GM19238 (cell line): ENCODE measurements at regions not wholly inside any gene's neighbourhood (a gene's known extent, or its start where the extent isn't known, plus 50 kb on each side); places are given as distances from the start of the nearest gene placed in this dataset.
"Not testable (repeated sequence)": the region's sequence is repeated elsewhere in the genome, so short reads cannot be mapped to it uniquely, and the experiment has no call there.

Source experiments
- DNase-seq: peaks from one replicate; pipeline ENCODE4 v3.0.0; 2011; ENCODE audit warnings: low spot score; ENCODE audit not compliant: insufficient read length

DNA sequence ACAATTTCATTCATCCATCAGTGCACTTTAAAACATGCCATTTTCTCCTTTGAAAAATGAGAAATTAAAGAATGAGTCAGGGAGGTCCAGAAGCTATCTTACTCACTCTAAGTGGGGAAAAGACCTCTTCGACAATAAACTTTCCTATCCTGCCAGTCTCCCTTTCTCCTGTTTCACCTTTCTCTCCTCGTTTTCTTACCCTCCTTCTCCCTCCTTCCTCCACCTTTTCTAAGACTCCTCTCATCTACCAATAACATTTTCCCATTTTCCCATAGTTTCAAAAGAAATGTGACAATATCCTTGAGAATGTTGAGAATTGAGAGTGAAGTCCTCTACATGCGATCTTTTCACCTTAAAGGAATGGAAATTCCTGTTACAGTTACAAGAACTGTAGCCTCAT lies 450.5 kb upstream of the GRAMD2B start:
- DNase-seq = no peak

DNA sequence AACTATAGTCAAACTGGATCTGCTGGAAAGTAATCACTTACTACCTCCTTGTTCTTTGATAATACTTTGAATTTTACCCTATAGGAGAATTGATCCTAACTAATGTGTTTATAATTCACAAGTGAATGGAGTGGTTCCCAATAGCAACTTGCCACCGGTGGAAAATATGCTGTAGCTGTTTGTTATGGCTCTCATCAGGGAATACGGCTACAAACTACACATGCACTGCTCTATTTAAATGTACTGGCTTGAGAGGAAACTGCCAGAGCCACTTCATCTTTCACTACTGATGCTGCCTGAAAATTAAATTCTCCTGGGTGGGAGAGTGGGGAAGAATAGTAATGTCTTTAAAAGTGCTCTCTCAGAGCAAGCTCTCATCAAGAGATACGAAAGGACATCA lies 448.5 kb upstream of the GRAMD2B start:
- no peak for DNase-seq

DNA sequence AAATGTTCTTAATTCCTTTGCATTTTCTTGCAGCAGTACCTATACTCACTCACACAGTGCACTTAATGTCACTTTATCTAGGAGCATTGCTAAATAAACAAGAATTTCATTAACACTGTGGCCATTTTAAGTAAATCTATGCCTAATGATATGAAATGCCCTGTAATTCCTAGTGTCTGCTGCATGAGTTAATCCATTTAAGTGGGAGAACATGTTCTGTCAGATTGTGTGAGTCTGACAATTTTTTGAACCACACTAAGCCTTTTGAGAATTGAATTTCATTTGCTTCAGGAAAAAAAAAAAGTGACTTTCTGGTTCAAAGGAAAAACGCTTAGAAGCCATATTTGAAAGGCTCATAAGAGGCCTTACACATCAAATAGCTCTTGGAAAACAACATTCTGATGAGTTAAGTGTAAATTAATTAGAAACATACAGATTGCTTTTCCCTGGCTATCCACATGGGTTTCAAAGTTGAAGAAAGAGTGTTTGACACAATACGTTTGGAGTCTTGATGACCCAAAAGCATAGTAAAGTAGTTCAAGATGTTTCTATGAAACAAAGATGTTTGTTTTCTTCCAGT lies 446.7 kb upstream of the GRAMD2B start:
- no peak for DNase-seq

DNA sequence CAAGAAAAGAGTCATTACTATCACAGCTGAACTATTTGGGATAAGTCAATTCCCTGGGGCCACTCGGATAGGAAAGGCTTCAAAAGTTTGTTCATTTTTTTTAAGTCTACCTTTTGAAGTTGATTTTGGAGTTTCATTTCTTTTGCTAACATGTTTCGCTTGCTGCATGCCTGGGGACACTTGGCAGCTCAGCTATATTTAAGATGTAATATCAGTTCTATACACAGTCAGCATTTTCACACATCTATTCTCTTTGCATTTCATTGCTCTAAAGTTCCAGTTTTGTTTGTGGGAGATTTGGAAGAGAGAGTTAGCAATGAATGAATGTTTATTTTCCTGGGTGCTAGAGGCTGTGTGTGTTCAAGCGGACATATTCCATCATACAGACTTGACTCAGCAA lies 445.2 kb upstream of the GRAMD2B start:
- no peak for DNase-seq

DNA sequence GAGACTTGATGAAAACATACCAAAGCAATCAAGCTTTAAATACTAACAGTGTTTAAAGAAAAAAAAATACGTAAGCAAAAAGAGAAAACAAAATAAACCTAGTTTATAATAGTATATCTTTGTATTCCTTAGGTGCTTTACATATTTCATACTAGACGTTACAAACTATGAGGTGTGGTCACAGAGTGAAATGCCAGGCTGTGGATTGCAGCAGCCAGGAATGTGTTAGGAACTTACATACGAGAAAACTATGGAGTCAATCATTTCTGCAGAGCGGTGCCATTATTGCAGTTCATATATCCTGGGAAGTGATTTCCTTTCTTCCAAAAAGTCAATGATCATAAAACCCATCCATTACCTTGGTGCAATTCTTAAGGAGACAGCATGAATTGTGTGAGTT lies 443.6 kb upstream of the GRAMD2B start:
- DNase-seq = no peak

DNA sequence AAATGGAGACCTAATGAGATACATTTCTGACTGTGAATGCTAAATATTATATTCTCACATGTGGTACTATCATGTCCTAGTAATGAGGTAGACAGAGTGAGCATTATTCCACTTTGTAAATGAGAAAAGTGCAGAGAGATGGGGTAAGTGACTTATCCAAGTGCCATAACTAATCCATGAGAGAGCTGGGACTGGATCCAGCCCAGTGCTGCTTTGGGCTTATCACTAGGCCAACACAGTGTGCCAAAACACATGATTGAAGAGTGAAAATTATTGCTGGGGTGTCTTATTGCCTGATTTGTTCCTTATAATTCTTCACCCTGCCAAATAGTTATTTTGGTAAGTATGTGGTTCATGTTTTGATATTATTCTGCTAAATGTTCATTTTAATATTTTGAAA lies 442.2 kb upstream of the GRAMD2B start:
- DNase-seq = no peak

DNA sequence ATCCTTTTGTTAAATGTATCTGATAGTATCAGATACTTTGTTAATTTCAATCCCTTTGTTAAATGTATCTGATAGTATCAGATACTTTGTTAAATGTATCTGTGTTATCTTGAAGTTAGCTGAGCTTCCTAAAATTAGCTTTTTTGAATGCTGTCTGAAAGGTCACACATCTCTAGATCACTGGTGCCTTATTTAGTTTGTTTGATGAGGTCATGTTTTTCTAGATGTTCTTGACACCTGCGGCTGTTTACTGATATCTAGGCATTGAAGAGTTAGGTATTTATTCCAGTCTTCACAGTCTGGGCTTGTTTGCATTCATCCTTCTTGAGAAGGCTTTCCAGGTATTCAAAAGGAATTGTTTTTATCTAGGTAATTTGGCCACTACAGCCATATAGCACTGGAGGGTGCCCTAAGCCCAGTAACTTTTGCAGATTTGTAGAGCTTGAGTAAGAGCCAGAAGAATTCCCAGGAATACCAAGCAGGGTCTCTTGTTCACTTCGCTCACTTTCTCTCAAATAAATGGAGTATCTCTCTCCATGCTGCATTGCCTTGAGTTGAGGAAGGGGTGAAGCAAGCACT lies 435.4 kb upstream of the GRAMD2B start:
- DNase-seq = no peak

DNA sequence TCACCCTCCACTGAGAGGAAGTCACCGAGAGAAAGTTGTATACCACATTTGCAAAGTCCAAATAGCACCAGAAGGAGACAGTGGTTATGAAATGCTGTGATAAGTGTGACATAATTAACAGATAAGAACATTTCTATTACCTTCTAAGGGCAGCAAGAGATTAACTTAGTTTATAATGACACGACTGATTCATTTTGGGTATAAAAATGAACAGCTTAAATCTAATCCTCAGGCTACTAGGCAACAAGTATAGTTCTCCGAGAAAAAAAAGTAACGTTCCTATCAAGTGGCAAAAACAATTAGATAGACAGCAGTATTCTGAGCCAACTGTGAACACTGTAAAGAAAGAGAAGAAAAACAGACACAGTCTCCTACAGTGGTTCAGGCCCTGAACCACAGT lies 431.2 kb upstream of the GRAMD2B start:
- no peak for DNase-seq

DNA sequence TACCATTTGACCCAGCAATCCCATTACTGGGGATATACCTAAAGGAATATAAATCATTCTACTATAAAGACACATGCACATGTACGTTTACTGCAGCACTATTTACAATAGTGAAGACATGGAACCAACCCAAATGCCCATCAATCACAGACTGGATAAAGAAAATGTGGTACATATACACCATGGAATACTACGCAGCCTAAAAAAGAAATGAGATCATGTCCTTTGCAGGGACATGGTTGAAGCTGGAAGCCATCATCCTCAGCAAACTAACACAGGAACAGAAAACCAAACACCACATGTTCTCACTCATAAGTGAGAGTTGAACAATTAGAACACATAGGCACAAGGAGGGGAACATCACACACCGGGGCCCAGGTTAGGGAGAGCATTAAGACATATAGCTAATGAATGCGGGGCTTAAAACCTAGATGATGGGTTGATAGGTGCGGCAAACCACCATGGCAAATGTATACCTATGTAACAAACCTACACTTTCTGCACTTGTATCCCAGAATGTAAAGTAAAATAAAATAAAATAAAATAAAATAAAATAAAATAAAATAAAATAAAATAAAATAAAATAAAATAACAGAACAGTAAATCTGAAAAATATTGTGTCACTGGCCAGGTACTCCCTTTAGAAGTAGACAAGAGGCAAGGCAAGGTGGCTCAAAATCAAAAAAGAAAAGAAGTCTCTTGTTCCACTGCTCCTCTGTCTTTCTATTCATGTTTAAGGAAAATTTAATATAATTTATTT lies 423.8 kb upstream of the GRAMD2B start:
- not testable (repeated sequence) for DNase-seq

DNA sequence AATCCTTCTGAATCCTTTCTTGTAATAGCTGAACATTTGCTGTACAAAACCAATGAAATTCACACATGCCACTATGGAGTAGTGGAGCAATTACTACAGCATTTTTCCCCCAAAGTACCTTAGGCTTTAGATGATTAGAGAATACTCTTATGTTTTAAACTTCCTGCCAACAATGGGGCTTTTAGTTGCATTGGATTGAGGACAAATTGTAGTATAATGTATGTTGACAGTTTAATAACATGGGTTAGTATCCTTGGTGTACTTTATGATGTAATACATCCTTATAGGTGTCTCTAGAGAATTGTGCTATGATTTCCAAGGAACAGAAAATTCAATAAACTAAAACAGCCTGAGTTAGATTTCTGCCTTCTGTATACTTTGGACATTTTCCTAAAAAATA lies 422.7 kb upstream of the GRAMD2B start:
- DNase-seq = no peak

DNA sequence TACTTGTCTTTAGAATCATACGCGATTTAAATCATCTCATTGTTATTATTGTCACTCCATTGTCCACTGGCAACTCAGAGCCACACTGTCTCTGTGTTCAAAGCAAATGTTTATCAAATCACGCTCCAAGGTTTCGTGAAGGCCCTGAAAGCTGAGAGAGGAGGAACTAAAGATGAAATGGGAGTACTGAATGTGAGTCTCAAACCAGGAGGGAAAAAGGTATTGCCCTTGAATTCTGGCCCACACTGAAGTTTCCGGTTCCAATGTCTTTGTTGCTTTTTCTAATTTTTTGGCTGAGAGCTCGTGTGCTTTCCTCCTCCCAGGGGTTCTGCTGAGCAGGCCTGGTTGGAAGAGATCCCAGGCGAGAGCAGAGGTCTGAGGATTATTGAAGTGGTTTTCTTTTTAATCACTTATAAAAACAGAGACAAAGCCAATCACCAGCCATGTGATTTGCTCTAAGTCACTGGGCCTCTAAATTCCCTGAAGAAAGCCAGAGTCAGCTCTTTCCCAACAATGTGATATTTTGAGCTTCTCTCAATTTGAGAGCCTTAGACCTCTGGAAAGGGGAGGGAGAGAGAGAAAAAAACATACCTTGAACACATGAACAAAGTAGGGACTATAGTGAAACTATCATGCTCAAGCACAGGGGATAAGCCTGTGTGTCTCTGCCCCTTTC lies 420.8 kb upstream of the GRAMD2B start:
- no peak for DNase-seq

DNA sequence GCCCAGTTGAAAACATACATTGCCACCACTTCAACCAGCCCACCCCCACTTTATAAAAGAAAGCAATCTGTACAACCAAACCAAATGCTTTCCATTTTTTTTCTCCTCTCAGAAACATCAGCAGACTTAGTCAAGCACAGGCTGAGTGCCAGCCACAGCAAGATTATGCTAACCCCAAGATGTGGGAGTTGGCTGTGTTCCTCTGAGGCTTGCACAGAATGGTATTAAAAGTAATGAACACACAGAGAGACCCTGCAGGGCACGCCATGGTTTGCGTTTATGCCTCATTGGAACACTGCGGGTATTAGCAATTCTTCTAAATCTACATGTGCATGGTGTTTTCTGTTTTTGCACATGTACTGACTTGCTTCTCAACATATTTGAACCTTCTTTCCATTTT lies 419.9 kb upstream of the GRAMD2B start:
- no peak for DNase-seq

DNA sequence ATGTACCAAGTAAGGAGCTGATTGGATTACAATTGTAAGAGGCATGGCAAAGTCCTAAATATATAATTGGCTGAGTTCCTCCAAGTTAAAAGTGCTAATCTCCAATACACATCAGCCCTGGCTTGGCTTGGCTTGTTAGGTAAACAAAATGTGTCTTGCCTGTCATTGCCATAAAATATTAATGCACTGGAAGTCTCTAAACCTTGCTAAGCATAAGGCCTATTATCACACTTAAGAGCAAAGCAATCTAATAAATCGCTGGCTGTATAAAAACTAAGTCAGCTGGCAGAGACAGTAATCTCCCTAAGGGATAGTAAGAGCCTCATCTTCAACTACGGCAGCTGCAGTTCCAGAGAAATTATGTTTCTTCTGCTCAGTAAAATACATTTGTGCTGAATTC lies 418.6 kb upstream of the GRAMD2B start:
- no peak for DNase-seq

DNA sequence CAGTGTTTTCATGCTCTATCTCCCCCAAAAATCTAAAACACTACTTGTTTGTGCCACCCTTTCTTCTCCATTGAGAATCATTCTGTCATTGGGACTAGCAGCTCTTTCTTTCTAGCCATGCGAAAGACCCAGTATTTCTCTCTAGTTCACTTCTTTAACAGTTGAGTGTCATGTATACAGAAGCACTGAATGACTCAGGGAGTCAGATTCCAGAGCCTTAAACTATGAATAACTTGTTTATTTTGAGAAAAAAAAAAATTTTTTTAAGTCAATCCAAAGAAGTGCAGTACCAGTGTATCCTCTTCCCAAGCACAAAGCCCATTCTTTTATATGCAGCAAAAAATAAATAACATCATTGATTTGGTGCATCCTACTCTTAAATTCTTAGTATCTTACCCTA lies 415.4 kb upstream of the GRAMD2B start:
- DNase-seq = no peak

DNA sequence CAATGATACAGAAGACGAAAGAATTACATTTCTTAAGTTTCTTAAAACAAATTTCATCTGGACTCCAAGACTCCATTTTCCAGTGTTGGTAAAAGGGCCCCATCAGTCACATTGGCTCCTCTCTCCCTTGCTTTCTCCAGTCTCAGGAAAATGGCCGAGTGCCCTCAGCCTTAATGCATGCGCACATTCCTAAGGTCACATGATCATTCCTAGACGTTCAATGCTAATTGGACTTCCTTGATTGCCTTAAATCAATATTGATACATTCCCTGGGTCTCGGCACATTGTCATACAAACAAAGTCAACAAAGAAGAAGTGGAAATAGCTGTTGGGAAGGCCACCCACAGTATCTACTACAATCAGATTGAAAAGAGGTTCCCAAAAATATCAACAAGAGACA lies 413.6 kb upstream of the GRAMD2B start:
- DNase-seq = no peak

DNA sequence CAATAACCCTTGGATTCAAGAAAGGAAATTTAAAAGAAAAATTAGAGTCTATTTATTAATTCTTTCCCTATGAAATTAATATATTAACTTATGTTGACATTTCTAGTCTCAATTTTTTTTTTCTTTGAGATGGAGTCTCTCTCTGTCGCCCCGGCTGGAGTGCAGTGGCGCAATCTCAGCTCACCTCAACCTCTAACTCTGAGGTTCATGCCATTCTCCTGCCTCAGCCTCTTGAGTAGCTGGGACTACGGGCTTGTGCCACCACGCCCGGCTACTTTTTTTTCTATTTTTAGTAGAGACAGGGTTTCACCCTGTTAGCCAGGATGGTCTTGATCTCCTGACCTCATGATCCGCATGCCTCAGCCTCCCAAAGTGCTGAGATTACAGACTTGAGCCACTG lies 411.7 kb upstream of the GRAMD2B start:
- not testable (repeated sequence) for DNase-seq

DNA sequence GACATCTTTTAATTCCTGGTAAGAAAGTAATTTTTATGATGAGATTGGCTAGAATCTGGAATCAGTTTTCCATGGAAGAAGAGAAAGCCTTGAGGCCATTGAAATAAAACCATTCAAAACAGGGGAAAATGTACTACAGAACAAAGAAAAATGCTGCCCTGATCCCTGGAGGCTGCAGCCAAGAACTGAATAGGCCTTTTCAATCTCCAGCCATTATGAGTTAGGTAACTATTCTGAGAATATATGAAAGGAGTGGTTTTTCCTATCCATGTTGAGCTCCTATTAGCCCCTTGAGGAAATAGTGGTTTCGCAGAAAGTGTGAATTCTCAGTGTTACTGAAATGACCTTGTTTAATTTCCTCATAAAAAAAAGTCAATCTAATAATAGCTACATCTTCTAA lies 408.5 kb upstream of the GRAMD2B start:
- DNase-seq = no peak

DNA sequence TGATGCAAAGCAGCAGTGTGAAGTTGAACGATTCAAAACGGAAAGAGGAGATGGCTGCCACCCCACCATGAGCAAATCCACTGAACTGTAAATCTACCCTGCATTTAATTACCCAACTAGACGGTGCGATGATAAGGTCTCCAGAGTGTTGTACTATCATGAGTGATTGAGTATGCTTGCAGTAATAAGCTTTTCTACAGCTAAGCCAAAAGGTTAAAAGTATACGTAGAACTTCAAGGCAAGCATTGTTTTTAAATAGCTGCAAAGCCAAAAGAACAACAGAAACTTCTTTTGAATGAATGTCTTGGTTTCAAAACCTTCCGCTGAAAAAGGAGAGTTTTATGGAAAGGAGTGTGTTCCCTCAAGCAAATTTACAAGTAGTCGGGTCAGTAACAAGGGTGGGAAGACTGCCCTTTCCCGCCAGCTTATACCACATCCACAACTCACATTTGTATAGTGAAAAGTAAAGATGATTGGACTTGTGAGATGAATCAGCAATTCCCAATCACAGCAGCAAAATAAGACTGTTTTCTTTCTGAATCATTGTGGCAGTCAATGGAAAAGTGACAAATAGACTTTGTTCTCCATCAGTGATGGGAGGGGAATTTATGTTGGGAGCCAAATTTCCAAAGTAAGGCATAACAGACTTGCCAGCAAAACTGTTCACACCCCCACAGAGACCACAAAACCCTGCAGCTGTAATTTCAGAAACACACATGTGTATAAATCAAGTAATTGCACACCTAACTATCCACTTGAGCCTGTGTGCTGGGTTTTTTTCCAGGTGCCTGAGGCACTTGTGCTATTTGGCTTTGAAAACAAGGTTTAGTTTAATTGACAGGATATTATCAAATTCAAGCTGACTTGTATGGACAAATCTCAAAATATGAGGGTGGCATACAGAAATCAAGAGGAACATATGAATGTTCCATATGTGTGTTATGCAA lies 407.7 kb upstream of the GRAMD2B start:
- no peak for DNase-seq

DNA sequence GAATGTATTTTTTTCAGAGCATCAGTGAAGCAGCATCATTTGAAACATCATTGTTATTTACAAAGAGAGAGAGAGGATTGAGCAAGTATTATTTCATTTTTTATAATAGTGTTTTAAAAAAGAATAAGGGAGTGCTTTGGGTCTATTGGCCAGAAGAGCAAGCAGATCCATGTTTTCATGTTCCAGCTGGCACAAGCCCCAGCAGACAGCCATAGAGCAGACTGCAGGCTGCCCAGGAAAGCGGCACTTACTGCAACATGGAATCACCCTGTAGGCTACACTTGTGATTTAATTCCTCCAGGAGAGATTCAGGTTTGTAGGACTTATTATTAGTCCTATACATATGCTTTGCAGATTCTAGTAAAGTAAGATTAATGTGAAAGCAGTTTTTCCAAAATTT lies 407.0 kb upstream of the GRAMD2B start:
- DNase-seq = no peak

DNA sequence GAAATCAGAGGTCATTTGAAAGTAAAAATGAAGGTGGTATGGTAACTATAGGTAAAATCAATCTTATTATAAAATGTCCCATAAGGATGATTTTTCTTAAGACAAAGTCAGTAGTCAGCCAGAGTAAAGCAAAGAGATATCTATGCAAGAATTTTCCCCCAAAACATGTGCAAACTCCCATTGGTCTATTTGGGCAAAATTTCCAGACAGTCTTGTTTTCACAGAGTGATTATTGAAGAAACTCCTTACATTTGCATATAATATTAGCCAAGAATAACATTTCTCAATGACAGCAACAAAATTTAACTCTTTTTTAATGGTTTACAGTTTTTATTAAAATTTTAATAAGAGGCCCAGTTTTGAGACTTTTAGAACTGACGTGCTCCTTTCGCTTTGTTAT lies 406.1 kb upstream of the GRAMD2B start:
- no peak for DNase-seq

DNA sequence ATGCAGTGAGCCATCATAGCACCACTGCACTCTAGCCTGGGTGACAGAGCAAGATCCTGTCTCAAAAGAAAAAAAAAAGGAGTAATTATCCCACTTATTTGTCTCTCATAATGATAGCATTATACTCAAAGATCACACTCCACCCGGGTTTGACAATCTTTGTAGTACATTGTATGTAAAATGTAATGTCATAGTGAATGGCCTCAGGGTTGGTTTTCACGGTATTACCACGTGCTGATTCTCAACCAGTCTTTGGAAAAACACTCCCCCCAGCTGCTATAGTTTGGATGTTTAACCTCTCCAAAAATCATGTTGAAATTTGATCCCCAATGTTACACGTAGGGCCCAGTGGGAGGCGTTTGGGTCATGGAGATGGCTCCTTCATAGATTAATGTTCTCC lies 402.4 kb upstream of the GRAMD2B start:
- no peak for DNase-seq
